HG03039 (cell line): ENCODE measurements at regions not wholly inside any gene's neighbourhood (a gene's known extent, or its start where the extent isn't known, plus 50 kb on each side); places are given as distances from the start of the nearest gene placed in this dataset.
"Not testable (repeated sequence)": the region's sequence is repeated elsewhere in the genome, so short reads cannot be mapped to it uniquely, and the experiment has no call there.

Experiments used
- ATAC-seq: cut with Tn5 transposase; IDR thresholded peaks from one replicate; pipeline ENCODE4 v1.9.1; 2021; ENCODE audit warnings: mild to moderate bottlenecking, moderate library complexity; ENCODE audit not compliant: unreplicated experiment

GRCh38 chr6:74733830-74734620 is 471.8 kb downstream of the COL12A1 start:
- no peak for ATAC-seq

DNA sequence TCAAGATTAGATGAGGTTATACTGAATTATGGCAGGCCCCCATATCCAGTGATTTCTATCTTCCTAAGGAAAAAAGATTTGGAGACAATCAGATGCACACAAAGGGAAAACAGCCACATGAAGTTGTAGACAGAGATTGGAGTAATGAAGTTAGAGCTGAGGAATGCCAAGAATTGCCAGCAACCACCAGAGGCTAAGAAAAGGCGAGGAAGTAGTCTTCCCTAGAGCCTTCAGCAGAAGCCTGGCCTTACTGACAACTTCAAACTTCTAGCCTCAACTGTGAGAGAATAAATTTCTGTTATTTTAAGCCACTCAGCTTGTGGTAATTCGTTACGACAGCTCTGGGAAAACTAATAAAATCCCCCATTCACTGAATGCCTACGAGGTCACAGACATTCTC is 473.9 kb downstream of the COL12A1 start:
- no peak for ATAC-seq

- ATAC-seq: no peak
Observed at GRCh38 chr6:74731204-74731603, 474.6 kb downstream of the COL12A1 start.

DNA sequence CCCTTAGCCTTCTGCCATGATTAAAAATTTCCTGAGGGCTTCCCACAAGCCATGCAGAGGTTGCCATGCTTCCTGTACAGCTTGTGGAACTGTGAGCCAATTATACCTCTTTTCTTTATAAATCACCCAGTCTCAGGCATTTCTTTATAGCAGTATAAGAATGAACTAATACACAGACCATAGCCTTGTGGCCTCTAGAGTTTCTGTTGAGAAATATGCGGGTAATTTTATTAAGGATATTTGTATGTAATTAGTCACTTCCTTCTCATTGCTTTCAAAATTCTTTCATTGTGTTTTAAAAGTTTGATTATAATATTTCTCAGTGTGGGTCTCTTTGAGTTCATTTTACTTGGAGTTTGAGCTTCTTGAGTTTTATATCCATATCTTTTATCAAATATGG is 484.9 kb downstream of the COL12A1 start:
- no peak for ATAC-seq

- no peak for ATAC-seq
Observed at GRCh38 chr6:74717591-74717990, 488.3 kb downstream of the COL12A1 start.

GRCh38 chr6:74715355-74716085 is 490.3 kb downstream of the COL12A1 start:
- ATAC-seq: no peak

DNA sequence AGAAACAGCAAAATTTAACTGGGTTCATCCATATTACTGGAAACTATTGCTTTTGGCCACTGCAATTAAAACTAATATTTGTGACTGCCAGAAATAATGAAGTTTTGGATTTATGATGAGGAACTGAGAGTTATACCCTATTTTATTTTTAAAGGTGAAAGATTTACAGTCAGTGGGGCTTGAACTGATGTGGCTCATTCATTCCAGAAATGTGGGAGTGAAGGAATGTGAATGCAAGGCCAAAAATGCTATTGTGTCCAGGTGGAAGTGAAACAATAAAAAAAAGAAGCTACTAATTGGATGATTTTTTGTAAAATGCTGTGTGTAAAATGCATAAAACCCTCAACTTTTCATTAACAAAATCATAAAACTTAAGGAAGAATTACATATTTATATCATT is 491.9 kb downstream of the COL12A1 start:
- no peak for ATAC-seq

DNA sequence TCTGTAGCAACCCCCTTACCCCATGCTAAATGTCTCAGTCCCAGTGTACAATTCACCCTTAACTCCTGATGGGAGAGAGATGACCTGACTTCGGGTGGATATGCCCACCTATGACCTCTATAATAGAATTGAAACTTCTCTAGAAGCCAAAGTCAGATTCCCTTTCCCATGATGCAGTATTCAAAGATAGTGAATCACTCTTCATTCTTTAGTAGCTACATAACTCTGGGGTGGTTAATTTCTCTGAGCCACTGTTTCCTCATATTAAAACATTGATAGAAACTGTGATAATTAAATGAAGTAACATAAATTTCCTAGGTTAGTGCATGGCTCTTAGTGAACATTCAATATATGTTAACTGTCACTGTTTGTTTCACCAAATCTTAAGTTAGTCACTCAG is 500.4 kb downstream of the COL12A1 start:
- no peak for ATAC-seq

- not testable (repeated sequence) for ATAC-seq
Observed at GRCh38 chr6:74704540-74704939, 501.3 kb downstream of the COL12A1 start.

DNA sequence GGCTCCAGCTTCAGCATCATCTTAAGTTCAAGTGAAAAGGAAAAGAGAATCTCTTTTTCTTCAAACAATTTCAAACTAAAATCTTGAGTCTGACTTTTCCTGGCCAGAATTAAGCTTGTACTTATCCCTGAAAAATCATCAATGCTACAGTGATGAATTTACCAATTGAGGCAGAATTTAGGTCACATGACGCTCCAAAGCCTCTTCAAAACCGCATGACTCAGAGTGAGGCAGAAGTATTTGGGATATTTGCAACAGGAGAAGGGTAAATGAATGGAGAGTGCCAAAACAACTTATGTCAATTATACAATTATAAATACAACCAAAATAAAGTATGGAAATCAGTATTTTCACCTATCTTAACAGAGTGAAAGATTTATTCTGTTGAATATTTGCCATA is 515.5 kb downstream of the COL12A1 start:
- ATAC-seq: no peak

DNA sequence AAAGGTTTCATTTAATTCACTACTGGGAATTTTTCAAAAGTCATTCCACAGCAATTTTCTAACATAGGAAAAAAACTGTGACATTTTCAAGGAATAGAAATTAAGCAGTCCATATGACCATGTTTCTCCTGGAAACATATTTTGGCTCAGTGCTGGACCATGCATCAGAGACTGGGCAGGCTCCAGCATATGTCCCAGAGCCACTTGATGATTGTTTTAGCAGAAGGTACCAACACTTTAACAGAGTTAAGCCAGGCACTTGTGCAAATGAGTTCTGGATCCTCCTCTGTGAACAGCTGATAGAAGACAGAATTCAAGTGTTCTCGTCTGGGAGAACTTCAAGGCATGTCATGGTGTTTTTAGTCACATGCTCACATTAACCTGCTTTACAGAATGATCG is 516.3 kb downstream of the COL12A1 start:
- no peak for ATAC-seq

- no peak for ATAC-seq
Observed at GRCh38 chr6:74677463-74677862, 528.4 kb downstream of the COL12A1 start.

- no peak for ATAC-seq
Observed at GRCh38 chr6:74676906-74677305, 528.9 kb downstream of the COL12A1 start.

- no peak for ATAC-seq
Observed at GRCh38 chr6:74674377-74674776, 531.5 kb downstream of the COL12A1 start.

DNA sequence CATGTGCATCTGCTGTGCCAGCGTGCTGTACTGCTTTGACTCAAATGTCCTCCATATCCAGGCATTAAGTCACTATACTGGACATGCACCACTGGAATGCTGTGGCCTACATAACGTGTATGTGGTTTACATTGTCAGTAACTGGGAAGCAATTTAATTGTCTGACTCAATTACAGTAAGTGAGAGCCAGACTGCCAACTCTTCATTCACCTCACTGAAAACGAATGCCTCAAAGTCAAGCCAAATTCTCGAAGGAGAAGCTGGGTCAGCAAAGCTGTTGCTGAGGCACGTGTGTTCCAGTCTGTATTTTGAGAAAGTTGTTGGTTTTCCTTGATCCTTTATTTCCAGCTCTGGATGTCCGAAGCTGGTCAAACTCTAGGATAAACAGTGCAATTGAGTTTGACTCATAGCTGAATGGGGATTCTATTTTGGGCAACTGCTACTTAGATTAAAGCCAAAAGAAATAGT is 534.3 kb downstream of the COL12A1 start:
- no peak for ATAC-seq

GRCh38 chr6:74658391-74658790 is 547.5 kb downstream of the COL12A1 start:
- ATAC-seq: no peak

DNA sequence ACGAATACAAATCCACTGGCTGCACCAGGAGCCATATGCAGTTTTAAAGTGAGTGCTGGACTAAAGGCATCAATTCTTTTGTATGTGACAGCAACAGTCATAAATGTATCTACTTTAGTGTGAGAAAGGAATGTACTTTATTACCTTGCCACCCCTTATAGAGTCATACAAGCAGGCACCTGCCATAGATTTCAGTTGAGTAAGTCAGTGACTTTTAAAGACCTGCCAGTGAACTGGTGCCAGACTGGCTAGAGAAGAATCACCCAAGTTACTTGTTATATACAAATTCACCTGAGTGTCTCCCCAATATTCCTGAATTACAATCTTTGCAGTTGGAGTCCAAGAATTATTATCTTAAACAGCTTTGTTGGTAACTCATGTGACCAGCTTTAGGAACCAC is 547.9 kb downstream of the COL12A1 start:
- no peak for ATAC-seq

DNA sequence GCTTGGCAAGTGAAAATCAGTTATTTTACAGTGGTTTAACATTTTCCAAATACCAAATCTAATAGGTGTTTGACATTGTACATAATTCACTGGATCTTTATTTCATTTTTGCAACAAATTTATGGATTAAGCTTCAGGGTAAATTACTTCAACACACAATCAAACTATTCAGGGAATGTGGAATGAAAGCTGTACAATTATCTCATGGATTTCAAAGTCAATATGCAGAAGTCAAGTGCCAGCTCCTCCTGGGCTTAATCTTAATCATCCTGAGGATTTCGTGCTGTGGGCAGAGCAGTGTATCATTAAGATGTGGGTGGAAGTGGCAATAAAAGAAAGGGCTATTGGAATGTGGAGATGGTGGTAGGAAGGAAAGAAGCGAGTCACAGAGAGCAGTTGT is 548.8 kb downstream of the COL12A1 start:
- no peak for ATAC-seq

GRCh38 chr6:74656453-74656852 is 549.4 kb downstream of the COL12A1 start:
- no peak for ATAC-seq

GRCh38 chr6:74654296-74654695 is 551.6 kb downstream of the COL12A1 start:
- no peak for ATAC-seq

GRCh38 chr6:74651948-74652842 is 553.7 kb downstream of the COL12A1 start:
- no peak for ATAC-seq
